H1 (cell line): ENCODE measurements at regions not wholly inside any gene's neighbourhood (a gene's known extent, or its start where the extent isn't known, plus 50 kb on each side); places are given as distances from the start of the nearest gene placed in this dataset.

ENCODE experiments used
- CBX5 ChIP-seq: fragments of 300-800, 300-1000 bp; sonication (generic); IDR thresholded peaks from 2 replicates; pipeline ENCODE4 v1.7.1; 2016; ENCODE audit warnings: antibody characterized with exemption, low read length, low read depth
- FOSL1 ChIP-seq: IDR thresholded peaks from 2 replicates; pipeline ENCODE4 v1.6.1; 2011; ENCODE audit warnings: mild to moderate bottlenecking, low read depth, low read length, moderate library complexity; ENCODE audit not compliant: insufficient read depth
- SP2 ChIP-seq: IDR thresholded peaks from 2 replicates; pipeline ENCODE4 v1.6.1; 2012; ENCODE audit warnings: mild to moderate bottlenecking, low read length, inconsistent platforms

DNA sequence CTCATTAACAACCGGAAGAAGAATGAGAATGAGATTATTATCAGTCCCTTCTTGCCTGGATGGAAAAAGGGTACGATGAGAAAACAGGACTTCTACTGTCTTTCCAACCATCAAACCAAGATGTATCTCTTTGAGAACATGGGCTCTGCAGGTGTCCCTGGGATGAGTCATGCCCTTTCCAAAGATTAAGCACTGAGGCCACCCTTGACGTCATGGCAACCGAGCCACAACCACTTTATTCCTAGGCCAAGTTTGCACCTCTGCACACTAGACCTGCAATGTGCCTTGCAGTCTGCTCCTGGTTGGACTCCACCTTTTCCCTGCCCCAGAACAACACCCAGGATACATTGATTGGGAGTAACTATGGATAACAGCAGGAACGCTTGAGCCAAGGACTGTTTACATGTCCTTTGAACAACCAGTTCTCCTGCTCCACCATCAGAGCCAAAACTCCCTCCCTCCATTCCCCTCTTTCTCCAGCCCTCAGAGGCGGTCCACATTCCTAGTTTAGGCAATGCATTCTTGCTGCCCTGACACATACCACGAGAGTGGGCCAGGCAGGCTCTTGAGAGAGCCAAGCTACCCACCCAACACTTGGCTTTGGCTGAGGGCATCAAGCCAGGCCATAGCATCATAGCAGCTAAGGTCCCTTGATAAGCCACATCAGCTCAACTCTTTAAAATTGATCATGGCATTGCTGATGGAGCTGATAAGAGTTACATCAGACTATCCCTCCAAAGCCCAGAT lies 310.7 kb downstream of the TNS1 start (continued):
- no peak for TF ChIP-seq FOSL1
- TF ChIP-seq CBX5 = no peak
- no peak for TF ChIP-seq SP2
